Hematopoietic multipotent progenitor cell (in vitro differentiated cells): ENCODE measurements at regions not wholly inside any gene's neighbourhood (a gene's known extent, or its start where the extent isn't known, plus 50 kb on each side); places are given as distances from the start of the nearest gene placed in this dataset.
"Not testable (repeated sequence)": the region's sequence is repeated elsewhere in the genome, so short reads cannot be mapped to it uniquely, and the experiment has no call there.

Experiments
- DNase-seq, 3 donors: peaks; one replicate each; pipeline ENCODE4 v3.0.0-alpha.2; 2011 to 2015; ENCODE audit warnings: low read depth in 2 of 3, low spot score in 2 of 3

GRCh38 chr2:155600296-155600695, 732.2 kb downstream of the NR4A2 start:
- DNase-seq, result no peak

- no peak for DNase-seq
These were observed 732.7 kb downstream of the NR4A2 start for GRCh38 chr2:155599834-155600233.

DNA sequence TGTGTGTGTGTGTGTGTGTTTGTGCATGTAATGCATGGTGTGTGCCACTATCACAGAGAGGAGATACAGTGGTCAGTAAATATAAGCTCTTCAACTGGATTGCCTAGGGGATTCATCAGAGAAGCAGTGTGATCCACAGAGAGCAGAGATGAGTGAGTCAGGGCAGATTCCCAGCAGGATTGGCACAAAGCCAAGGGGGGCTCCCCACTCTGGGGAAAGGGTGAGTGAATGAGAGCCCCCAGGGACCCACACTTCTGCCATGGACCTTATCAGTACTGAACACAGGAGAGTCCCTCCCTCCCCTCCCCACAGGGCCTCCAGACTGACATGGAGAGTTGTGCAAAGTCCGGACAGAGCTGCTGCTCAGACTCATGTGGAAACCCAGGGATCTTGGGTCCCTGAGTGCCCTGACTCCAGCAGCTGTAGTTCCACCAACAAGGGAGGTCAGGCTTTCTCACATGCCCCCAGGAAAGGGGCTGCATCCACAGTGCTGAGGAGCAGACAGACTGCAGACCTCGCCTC, 748.8 kb downstream of the NR4A2 start:
- DNase-seq, result no peak

DNA sequence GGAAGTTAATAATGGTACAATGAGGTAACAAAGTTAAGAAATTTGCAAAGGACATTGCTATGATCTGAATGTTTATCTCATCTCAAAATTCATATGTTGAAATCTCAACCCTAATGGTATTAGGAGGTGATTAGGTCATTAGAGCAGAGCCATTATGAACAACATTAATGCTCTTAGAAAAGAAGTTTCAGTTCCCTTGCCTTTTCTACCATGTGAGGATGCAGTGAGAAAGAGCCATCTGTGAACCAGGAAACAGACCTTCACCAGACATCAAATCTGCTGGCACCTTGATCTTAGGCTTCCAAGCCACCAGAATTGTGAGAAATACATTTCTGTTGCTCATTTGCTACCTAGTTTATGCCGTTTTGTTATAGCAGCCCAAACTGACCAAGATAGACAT, 757.6 kb downstream of the NR4A2 start:
- DNase-seq, result no peak

DNA sequence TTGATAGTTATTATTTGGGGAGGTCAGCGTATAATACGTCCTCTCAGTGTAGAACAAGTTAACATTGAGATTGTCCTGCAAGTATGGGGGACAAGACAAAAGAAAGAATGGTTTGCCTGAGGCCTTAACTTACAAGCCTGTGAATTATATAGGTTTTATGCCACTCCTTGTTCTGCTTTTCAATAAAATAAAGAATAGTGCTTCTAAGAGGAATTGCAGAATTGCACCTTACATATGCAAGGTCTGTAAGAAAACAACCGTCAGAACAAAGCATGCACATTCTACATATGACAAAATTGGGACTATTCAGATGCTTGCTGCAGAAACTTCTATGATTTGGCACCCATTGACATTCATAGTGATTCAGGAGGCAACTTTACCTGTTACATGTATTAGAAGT, 785.0 kb downstream of the NR4A2 start:
- no peak for DNase-seq

DNA sequence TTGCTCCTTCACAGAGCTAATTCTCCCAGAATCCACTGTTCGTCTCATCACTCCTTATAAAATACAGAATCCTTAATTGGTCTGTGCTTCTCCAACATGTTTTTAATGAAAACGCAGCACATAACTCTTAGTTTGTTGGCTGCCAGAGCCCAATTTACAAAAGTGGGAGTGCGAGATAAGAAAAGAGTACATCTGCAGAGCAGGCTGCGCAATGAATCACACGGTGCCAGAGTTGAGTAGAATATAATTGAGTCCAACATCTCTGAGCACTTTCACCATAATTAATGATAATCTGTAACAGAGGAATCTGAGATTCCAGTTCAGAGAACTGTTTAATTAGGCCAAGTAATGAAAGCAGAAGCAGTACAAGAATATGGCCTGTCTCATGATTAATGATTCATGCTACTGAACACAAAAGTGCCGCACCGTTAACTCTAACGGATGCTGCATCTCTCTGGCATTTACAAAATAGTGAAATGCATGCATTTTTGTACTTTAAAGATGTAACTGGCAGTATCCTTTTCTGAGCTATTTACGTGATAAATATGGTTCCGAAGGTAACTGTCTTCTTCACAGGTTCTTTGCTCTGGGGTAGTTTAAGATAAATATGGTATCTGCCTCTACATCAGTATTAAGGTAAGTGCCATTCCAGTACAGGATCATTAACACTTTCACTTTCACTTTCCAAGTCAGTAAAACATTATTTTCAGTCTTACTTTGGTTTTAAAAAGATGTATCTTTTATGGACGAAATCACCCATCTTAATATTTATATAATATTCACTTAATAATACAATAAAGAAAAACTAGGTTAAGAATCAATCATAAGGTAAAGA, 785.6 kb downstream of the NR4A2 start:
- no peak for DNase-seq

GRCh38 chr2:155539028-155539427, 793.5 kb downstream of the NR4A2 start:
- not testable (repeated sequence) for DNase-seq

GRCh38 chr2:155528034-155528433, 804.5 kb downstream of the NR4A2 start:
- no peak for DNase-seq

GRCh38 chr2:155525199-155525598, 807.3 kb downstream of the NR4A2 start:
- DNase-seq, result no peak

DNA sequence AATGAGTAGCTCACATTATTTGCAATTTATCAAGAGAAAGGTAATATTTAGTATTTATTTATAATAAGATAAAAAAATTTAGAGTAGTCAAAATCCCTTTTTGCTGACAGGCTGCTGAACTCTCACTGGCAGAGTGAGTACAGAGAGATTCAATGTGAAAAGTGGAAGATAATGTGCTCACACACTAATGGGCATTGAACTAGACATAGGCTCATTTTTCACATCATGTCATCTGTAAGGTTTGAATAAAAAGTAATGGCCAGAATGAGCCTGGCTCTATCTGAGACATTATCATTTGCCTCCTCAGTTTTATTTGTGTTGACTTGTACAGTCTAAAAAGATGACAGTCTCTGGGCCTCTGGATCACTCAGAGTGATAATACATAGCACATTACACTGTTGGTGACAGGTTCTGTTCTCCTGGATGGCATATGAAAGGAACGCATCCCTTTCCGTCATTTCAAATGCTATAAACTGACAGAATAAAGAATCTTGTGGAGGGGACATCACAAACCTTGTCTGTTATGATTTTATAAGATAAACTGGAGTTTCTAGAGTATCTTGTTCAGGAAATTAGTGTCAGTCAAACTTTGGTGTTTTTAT, 812.9 kb downstream of the NR4A2 start:
- no peak for DNase-seq

GRCh38 chr2:155518094-155518493, 814.4 kb downstream of the NR4A2 start:
- no peak for DNase-seq

- no peak for DNase-seq
These were observed 815.2 kb downstream of the NR4A2 start for GRCh38 chr2:155517362-155517761.

DNA sequence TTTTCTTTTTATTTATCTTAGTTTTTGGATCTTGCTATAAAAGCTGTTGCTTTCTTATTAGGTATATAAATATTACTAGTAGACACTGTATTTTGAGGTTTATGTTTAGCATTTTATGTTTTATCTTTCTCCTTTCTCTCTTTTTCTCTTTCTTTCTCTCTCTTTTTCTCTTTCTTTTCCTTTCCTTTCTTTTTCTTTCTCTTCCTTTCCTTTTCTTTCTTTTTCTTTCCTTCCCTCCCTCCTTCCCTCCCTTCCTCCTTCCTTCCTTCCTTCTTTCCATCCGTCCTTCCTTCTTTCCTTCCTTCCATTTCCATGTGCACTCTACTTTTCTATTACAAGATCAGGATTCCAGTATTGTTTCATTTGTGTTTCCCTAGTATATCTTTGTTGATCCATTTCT, 814.8 kb downstream of the KCNJ3 start:
- no peak for DNase-seq

GRCh38 chr2:155502766-155503165, 804.3 kb downstream of the KCNJ3 start:
- no peak for DNase-seq

- no peak for DNase-seq
These were observed 799.6 kb downstream of the KCNJ3 start for GRCh38 chr2:155498106-155498505.

GRCh38 chr2:155494744-155495143, 796.2 kb downstream of the KCNJ3 start:
- DNase-seq, result no peak

- DNase-seq, result no peak
These were observed 786.8 kb downstream of the KCNJ3 start for GRCh38 chr2:155485141-155485842.

- no peak for DNase-seq
These were observed 782.6 kb downstream of the KCNJ3 start for GRCh38 chr2:155481141-155481540.

- DNase-seq, result not testable (repeated sequence)
These were observed 773.5 kb downstream of the KCNJ3 start for GRCh38 chr2:155472018-155472417.

DNA sequence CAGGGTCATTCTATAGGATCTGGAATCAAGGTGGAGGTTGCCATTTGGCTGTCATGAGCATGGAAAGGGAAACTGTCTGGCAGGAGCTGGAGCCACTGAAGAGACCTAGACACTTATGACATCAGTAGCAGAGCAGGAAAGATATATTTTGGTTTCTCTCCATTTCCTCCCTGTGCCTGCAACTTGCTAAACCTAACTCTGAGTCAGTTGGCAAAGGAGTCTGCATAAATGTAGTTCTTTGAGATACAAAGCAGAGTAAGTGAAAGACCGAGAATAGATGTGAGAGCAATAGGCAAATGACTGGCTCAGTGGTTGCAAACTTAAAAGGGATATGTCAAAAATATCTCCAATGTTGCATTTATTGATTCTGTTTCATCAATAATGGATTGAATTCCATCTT, 757.7 kb downstream of the KCNJ3 start:
- DNase-seq, result no peak

- DNase-seq, result no peak
These were observed 744.4 kb downstream of the KCNJ3 start for GRCh38 chr2:155442755-155443372.
